Mucosa of descending colon (tissue), 3 donors: ENCODE measurements at regions not wholly inside any gene's neighbourhood (a gene's known extent, or its start where the extent isn't known, plus 50 kb on each side); places are given as distances from the start of the nearest gene placed in this dataset.

Source experiments
- ATAC-seq: fragments of 200-7000 bp; cut with Tn5 transposase; one replicate; pipeline ENCODE4 v1.9.1; 2020; ENCODE audit warnings: mild to moderate bottlenecking, moderate library complexity
- DNase-seq, 3 donors: peaks; one replicate each; pipeline ENCODE4 v3.0.0-alpha.2; 2020
- H3K36me3 ChIP-seq: fragments of 200-600 bp; one replicate; pipeline ENCODE4 v1.8.0; 2021; ENCODE audit warnings: low read depth, mild to moderate bottlenecking
- H3K4me1 ChIP-seq: fragments of 200-600 bp; one replicate; pipeline ENCODE4 v1.8.0; 2021; ENCODE audit warnings: low read depth, mild to moderate bottlenecking
- H3K4me3 ChIP-seq: fragments of 200-600 bp; one replicate; pipeline ENCODE4 v1.8.0; 2021; ENCODE audit warnings: mild to moderate bottlenecking
- H3K9me3 ChIP-seq: fragments of 200-600 bp; one replicate; pipeline ENCODE4 v1.8.0; 2021; ENCODE audit warnings: mild to moderate bottlenecking
- intact Hi-C, 2 donors: fragments of 100-400 bp; cut with DNase I in 1 of 2; cut with micrococcal nuclease in 1 of 2; formaldehyde crosslinking; loops; one replicate each; pipeline versions ENCODE4 v1.11.0 to v1.11.1; 2022; cut with DNase I, micrococcal nuclease
- TF ChIP-seq, protein P1 (sequence below): fragments of 200-600 bp; IDR thresholded peaks from one replicate; pipeline ENCODE4 v1.8.0; 2022; ENCODE audit warnings: antibody characterized with exemption, mild to moderate bottlenecking
- donor health status: DM: no; HTN: no; CAD: no; lungs with moderate emphysema.
- donor health status: DM: no; HTN: no; CAD: no.
- donor health status: DM: no; HTN: yes; CAD: no.

DNA sequence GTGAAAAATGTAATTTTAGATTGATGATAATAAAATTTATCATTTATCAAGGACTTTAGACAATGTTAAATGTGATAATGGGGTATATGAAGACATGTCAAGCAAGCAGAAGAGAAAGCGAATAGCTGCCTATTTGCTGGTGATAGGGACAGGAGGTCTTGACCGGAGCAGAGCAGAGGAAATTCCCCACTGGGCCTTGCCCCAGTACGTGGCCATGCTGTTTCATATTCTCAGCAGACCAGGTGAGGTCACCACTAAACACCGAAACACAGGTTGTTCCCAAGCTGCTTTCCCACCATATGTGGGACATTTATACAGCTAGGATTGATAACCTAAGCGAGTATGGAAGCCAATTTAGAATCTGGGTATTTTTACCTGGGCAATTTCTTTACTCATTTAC is 1629.6 kb downstream of the FAM181B start:
- Histone ChIP-seq H3K4me3 (no peak overlapping the region), H3K9me3 (no peaks in the 10 kb centered on the region), H3K36me3 (no peaks in the 10 kb centered on the region), H3K4me1 (no peaks in the 10 kb centered on the region)
- TF ChIP-seq, protein P1, sequence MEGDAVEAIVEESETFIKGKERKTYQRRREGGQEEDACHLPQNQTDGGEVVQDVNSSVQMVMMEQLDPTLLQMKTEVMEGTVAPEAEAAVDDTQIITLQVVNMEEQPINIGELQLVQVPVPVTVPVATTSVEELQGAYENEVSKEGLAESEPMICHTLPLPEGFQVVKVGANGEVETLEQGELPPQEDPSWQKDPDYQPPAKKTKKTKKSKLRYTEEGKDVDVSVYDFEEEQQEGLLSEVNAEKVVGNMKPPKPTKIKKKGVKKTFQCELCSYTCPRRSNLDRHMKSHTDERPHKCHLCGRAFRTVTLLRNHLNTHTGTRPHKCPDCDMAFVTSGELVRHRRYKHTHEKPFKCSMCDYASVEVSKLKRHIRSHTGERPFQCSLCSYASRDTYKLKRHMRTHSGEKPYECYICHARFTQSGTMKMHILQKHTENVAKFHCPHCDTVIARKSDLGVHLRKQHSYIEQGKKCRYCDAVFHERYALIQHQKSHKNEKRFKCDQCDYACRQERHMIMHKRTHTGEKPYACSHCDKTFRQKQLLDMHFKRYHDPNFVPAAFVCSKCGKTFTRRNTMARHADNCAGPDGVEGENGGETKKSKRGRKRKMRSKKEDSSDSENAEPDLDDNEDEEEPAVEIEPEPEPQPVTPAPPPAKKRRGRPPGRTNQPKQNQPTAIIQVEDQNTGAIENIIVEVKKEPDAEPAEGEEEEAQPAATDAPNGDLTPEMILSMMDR = no peak
- DNase-seq = no peak
- no peak for ATAC-seq
- intact Hi-C loops = no loop called here

DNA sequence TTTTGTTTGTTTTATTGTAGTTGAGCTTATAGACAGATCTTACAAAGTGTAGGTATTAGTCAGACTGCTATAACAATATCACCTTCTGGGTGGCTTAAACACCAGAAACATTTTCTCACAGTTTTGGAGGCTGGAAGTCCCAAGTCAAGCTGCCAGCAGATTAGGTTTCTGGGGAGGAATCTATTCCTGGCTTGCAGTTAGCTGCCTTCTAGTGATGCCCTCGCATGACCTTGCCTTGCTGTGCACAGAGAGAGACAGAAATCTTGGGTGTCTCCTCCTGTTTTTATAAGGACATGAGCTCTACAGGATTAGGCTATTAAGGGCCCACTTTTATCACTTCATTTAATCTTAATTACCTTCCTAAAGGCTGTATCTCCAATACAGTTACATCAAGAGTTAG is 1635.2 kb downstream of the FAM181B start:
- H3K4me3 ChIP-seq = no peak overlapping the region
- H3K36me3 ChIP-seq = no peaks in the 10 kb centered on the region
- ATAC-seq (no peak), DNase-seq (no peak)
- TF ChIP-seq, protein P1 = no peak
- H3K9me3 ChIP-seq = no peaks in the 10 kb centered on the region
- no peaks in the 10 kb centered on the region for H3K4me1 ChIP-seq
- intact Hi-C loops = no loop called here

DNA sequence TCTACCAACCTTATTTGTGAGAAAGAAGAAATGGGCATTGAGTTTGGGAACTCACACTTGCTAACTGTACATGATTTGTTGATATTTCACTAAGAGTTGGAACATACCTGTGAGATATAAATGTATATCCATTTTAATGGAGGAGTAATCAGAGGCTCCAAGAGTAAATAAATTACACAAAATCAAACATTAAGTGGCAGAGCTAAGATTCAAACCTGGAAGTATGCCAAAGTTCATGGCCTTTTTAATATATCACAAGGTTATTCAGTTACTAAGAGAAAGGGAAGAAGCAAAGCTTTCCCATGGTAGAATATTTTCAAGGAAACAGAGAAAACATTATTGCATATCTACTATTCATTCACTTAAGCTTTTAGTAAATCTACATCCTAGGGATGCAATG is 1641.1 kb downstream of the FAM181B start:
- H3K4me1 ChIP-seq = no peaks in the 10 kb centered on the region
- intact Hi-C loops = no loop called here
- TF ChIP-seq, protein P1 = no peak
- no peak overlapping the region for H3K4me3 ChIP-seq
- no peak for DNase-seq
- no peaks in the 10 kb centered on the region for H3K9me3 ChIP-seq
- H3K36me3 ChIP-seq = no peaks in the 10 kb centered on the region
- peak; percentile 33 for ATAC-seq

DNA sequence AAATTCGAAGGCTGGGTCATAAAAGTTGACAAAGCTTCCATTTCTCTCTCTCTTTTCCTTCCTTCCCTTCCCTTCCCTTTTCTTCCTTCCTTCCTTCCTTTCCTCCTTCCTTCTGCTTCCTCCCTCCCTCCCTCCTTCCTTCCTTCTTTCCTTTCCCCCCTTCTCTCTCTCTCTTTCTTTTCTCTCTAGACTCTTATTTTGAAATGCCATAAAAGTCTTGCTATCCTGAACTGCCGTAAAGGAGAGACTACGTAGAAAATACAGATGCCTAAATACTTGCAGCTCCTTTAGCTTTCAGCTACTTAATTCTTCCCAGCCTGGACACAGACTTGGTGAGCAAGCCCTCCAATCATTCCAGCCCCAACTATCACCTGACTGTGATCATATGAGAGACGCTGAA is 1644.4 kb downstream of the FAM181B start:
- H3K4me1 ChIP-seq = no peaks in the 10 kb centered on the region
- TF ChIP-seq, protein P1 = no peak
- intact Hi-C loops = loop anchor here in 1 of 2 donors (5.0 kb wide), 1 partner anchor 52 kb away; no protein-coding TSS in a partner anchor
- no peaks in the 10 kb centered on the region for H3K9me3 ChIP-seq
- no peak overlapping the region for H3K4me3 ChIP-seq
- H3K36me3 ChIP-seq = no peaks in the 10 kb centered on the region
- DNase-seq = no peak
- ATAC-seq = no peak

DNA sequence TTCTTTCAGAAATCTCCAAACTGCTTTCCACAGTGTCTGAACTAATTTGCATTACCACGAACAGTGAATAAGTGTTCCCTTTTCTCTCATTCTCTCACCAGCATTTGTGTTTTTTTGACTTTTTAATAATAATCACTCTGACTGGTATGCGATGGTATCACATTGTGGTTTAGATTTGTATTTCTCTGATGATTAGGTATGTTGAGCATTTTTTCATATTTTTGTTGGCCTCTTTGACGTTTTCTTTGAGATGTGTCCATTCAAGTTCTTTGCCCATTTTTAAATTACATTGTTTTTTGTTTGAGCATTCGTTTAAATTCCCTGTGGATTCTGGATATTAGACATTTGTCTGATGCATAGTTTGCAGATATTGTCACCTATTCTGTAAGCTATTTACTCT is 1639.6 kb upstream of the TENM4 start:
- no peaks in the 10 kb centered on the region for H3K9me3 ChIP-seq
- no peak overlapping the region for H3K4me3 ChIP-seq
- TF ChIP-seq, protein P1 = no peak
- H3K4me1 ChIP-seq = no peaks in the 10 kb centered on the region
- DNase-seq (no peak), ATAC-seq (no peak)
- no peaks in the 10 kb centered on the region for H3K36me3 ChIP-seq
- intact Hi-C loops = no loop called here

DNA sequence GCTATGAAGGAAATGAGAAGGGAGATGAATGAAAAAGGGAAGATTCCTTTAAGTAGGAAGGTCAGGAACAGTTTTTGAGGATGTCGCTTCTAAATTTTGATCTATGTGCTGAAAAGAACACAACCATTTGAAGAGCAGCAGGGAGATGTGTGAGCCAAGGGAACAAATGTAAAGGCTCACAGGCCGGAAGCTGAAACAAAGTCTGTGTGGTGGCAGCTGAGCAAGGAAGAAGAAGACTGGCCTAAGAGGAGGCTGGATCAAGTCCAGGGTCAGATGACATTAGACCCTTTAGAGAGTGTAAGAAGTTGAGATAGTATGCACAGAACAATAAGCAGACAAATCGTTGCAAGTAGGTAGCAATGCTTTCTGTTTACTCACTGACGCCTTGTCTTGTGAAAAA is 1631.4 kb upstream of the TENM4 start:
- no peaks in the 10 kb centered on the region for H3K9me3 ChIP-seq

More for the DNA sequence above, 1631.4 kb upstream of the TENM4 start:
- no peak for ATAC-seq
- H3K4me3 ChIP-seq = no peak overlapping the region
- no peak for DNase-seq
- H3K36me3 ChIP-seq = no peaks in the 10 kb centered on the region
- no peaks in the 10 kb centered on the region for H3K4me1 ChIP-seq
- TF ChIP-seq, protein P1 = no peak
- intact Hi-C loops = no loop called here
